Mucosa of gallbladder (tissue), 1 donor: ENCODE measurements at regions not wholly inside any gene's neighbourhood (a gene's known extent, or its start where the extent isn't known, plus 50 kb on each side); places are given as distances from the start of the nearest gene placed in this dataset.

Source experiments
- DNase-seq: peaks from one replicate; pipeline ENCODE4 v3.0.0-alpha.2; 2020; ENCODE audit warnings: low spot score
- donor health status: DM: no; HTN: no; CAD: no.

DNA sequence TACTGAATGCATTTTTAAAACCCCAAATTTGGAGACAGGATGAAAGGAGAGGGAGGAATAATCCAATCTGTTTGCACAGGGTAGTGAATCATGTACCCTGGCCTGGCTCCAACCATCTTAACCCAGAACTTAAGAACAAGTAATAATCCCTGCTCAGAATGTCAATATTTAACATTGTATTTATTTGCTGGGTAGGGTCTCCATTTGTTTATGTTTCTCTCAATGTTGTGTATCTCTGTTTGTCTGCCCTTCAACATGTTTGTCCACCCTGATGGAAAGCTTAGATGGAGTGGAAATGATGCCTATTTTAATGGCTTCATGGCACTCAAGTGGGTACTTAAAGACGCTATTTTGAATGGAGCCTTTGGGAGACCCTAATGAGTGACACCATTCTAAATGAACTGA is 54.4 kb upstream of the CDC42BPA start:
- DNase-seq, result peak; percentile 20

DNA sequence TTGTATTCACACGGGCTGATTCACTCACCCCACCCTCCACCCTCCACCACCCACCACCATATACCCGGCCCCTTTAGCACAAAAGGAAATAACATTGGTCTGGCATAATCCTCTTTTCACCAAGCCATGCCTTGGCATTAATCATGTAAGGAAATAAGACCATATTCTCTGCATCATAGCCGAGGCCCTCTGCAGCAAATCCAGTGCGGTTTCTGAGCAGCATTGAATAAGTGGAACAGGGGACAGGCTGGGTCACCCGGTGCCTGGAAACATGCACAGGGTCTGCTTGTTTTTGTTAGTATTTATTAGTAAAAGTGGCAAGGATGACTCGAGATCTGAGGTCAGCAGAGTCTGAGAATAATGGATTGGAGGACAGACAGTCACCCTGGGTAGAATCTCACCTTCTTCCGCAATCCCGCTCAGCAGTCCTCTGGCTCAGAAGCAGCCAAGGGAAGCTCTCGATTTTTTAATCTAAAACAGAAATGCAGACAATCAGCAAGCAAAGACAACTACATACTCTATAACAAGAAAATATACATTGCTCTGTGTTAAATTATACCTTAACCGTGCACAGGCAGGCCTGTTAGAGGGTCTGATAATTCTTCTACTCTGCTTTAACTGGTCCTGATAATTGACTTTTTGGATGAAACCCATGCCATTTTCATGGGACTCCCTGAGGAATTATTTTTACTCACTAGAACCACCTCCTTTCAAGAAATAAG is 52.4 kb upstream of the CDC42BPA start:
- no peak for DNase-seq

DNA sequence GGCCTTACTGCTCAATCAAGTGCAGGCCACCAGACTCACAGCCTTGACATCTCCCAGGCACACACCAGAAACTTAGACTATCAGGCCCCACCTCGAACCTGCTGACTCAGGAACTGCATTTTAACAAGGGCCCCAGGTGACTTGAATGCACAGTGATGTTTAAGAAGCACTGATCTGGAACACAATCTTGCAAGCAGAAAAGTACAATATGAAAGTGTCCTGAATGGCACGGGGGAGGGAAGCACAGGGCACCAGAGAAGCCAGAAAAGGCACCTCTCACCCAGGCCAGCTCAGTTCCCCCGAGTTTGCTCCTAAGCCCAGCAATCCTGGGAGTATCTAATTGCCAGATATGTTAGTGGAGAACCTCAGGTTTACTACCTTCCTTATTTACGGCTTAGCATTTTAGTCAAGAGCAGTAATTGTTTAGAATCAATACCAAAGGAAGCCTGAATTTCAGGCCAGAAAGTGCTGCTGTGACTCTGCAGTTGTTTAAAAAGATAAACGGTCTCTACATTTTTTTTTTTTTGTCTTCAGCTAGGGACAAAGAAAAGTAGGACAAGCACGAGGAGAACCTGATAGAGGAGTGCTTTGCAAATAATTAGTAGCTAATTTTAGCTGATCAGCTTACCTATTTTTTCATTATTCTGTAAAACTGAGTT is 50.9 kb upstream of the CDC42BPA start:
- no peak for DNase-seq
